ENCODE measurements at regions not wholly inside any gene's neighbourhood (a gene's known extent, or its start where the extent isn't known, plus 50 kb on each side); places are given as distances from the start of the nearest gene placed in this dataset.
"Not testable (repeated sequence)": the region's sequence is repeated elsewhere in the genome, so short reads cannot be mapped to it uniquely, and the experiment has no call there.

- Histone ChIP-seq H3K36me3 (ENCODE audit: control insufficient read depth, insufficient read depth, low read length) (no peaks in the 10 kb centered on the region), H3K4me3 (ENCODE audit: low read depth, low read length) (no peak overlapping the region), H3K27me3 (ENCODE audit: control insufficient read depth, insufficient read depth, low read length) (no peaks in the 10 kb centered on the region)
- TF ChIP-seq, protein P1, sequence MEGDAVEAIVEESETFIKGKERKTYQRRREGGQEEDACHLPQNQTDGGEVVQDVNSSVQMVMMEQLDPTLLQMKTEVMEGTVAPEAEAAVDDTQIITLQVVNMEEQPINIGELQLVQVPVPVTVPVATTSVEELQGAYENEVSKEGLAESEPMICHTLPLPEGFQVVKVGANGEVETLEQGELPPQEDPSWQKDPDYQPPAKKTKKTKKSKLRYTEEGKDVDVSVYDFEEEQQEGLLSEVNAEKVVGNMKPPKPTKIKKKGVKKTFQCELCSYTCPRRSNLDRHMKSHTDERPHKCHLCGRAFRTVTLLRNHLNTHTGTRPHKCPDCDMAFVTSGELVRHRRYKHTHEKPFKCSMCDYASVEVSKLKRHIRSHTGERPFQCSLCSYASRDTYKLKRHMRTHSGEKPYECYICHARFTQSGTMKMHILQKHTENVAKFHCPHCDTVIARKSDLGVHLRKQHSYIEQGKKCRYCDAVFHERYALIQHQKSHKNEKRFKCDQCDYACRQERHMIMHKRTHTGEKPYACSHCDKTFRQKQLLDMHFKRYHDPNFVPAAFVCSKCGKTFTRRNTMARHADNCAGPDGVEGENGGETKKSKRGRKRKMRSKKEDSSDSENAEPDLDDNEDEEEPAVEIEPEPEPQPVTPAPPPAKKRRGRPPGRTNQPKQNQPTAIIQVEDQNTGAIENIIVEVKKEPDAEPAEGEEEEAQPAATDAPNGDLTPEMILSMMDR (IDR thresholded peaks at IDR 0.05; ENCODE audit: insufficient read depth, low read depth, low read length): no peak
- ChIA-PET POLR2A (no interaction called here), CTCF (no interaction called here)
- no peak for DNase-seq (ENCODE audit: low read depth)
Measured at GRCh38 chr13:111493468-111493867, 173.0 kb downstream of the TEX29 start.

DNA sequence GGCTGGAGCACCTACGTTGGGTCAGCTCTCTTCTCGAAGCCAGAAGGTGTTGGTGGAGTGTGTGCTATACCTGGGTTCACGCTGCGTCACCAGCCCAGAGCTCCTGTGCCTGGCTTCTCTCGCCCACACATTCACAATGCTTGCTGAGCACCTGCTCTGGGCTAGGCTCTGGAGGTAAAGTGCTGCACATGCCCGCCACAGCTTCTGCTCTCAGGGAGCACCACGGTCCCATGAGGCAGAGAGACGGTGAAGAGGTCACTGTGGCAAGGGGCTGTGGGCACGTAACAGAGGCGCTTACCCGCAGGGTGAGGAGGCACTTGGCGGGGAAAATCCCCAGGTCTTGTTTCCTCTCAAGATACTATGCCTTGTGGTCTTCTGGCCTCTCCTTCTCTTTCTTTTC lies 174.2 kb downstream of the TEX29 start:
- no peaks in the 10 kb centered on the region for H3K27me3 ChIP-seq (ENCODE audit: control insufficient read depth, insufficient read depth, low read length)

GRCh38 chr13:111501596-111502535 lies 181.4 kb downstream of the TEX29 start:
- DNase-seq (ENCODE audit: low read depth); H3K4me3 ChIP-seq (ENCODE audit: low read depth, low read length); H3K27me3 ChIP-seq (ENCODE audit: control insufficient read depth, insufficient read depth, low read length); H3K36me3 ChIP-seq (ENCODE audit: control insufficient read depth, insufficient read depth, low read length); POLR2A ChIA-PET; CTCF ChIA-PET: not testable (repeated sequence)

More for the DNA sequence above, 174.2 kb downstream of the TEX29 start:
- ChIA-PET CTCF (no interaction called here), POLR2A (no interaction called here)
- no peak for DNase-seq (ENCODE audit: low read depth)
- Histone ChIP-seq H3K4me3 (ENCODE audit: low read depth, low read length) (no peak overlapping the region), H3K36me3 (ENCODE audit: control insufficient read depth, insufficient read depth, low read length) (no peaks in the 10 kb centered on the region)
- TF ChIP-seq, protein P1 (IDR thresholded peaks at IDR 0.05; ENCODE audit: insufficient read depth, low read depth, low read length): no peak

DNA sequence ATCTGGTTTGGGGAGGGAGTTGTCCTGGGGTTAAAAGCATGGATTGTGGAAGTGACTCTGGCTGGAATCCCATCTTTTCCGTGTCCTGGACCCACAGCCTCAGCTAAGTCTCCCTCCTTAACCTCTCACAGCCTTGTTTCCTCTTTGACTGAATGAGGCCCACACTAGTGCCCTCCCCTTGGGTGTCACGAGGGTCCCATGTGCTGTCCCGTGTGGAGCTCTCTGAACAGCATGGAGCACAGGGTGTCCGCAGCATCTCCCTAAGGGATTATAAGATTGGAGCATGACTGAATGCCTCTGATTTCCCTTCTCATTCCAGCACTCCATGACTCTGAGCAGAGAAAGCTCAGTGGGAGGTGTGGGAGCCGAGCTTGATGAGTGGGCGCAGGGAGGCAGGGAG lies 182.5 kb downstream of the TEX29 start:
- CTCF ChIA-PET: no interaction called here
- TF ChIP-seq, protein P1 (IDR thresholded peaks at IDR 0.05; ENCODE audit: insufficient read depth, low read depth, low read length): no peak
- Histone ChIP-seq H3K4me3 (ENCODE audit: low read depth, low read length) (no peak overlapping the region), H3K36me3 (ENCODE audit: control insufficient read depth, insufficient read depth, low read length) (no peaks in the 10 kb centered on the region), H3K27me3 (ENCODE audit: control insufficient read depth, insufficient read depth, low read length) (no peaks in the 10 kb centered on the region)
- POLR2A ChIA-PET: no interaction called here
- no peak for DNase-seq (ENCODE audit: low read depth)

DNA sequence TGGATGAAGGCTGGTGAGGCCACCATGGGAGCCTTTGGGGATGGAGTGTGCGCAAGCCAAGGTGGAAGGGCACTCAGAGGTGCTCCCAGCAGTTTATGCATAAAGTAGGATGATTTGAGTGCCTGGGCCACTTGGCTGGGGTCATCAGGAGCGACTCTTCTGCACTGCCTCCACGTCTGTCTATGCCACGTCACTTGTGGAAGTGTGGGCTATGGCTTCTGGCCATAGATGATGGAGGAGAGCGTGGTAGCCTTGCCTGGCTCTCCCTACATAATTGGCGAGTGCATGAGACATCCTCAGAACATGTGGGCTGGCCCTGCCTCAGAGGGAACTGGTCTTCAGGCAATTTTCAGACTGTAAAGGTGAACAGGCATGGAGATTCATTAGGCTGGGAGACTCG lies 182.9 kb downstream of the TEX29 start:
- no peak for DNase-seq (ENCODE audit: low read depth)
- Histone ChIP-seq H3K4me3 (ENCODE audit: low read depth, low read length) (no peak overlapping the region), H3K27me3 (ENCODE audit: control insufficient read depth, insufficient read depth, low read length) (no peaks in the 10 kb centered on the region), H3K36me3 (ENCODE audit: control insufficient read depth, insufficient read depth, low read length) (no peaks in the 10 kb centered on the region)
- POLR2A ChIA-PET: no interaction called here
- TF ChIP-seq, protein P1 (IDR thresholded peaks at IDR 0.05; ENCODE audit: insufficient read depth, low read depth, low read length): no peak
- CTCF ChIA-PET: no interaction called here
